HepG2 (cell line): ENCODE measurements at regions not wholly inside any gene's neighbourhood (a gene's known extent, or its start where the extent isn't known, plus 50 kb on each side); places are given as distances from the start of the nearest gene placed in this dataset.

Experiments
- ETV5 ChIP-seq: IDR thresholded peaks from 2 replicates; pipeline ENCODE4 v1.6.1; 2018; ENCODE audit warnings: missing biosample characterization, missing genetic modification reagents, inconsistent platforms, borderline replicate concordance
- HOXA3 ChIP-seq: sonication (generic); formaldehyde crosslinking; IDR thresholded peaks from 2 replicates; pipeline ENCODE4 v1.5.0; 2020; ENCODE audit warnings: missing genetic modification reagents
- MATR3 ChIP-seq: sonication (generic); formaldehyde crosslinking; IDR thresholded peaks from 2 replicates; pipeline ENCODE4 v1.4.0; 2020; ENCODE audit warnings: missing genetic modification reagents
- NFE2L1 ChIP-seq: sonication (generic); formaldehyde crosslinking; IDR thresholded peaks from 2 replicates; pipeline ENCODE4 v1.4.0; 2020; ENCODE audit warnings: missing genetic modification reagents, mild to moderate bottlenecking, borderline replicate concordance
- RORA ChIP-seq: sonication (generic); formaldehyde crosslinking; IDR thresholded peaks from 2 replicates; pipeline ENCODE4 v1.5.0; 2020; ENCODE audit warnings: mild to moderate bottlenecking, missing genetic modification reagents, moderate library complexity
- THAP11 ChIP-seq: IDR thresholded peaks from 2 replicates; pipeline ENCODE4 v1.6.1; 2016; ENCODE audit warnings: missing biosample characterization, missing genetic modification reagents
- ZNF292 ChIP-seq: sonication (generic); formaldehyde crosslinking; IDR thresholded peaks from 2 replicates; pipeline ENCODE4 v1.8.1; 2022; ENCODE audit warnings: mild to moderate bottlenecking, low read depth, missing genetic modification reagents, borderline replicate concordance
- ZNF343 ChIP-seq: sonication (generic); formaldehyde crosslinking; IDR thresholded peaks from 2 replicates; pipeline ENCODE4 v1.4.0; 2020; ENCODE audit warnings: mild to moderate bottlenecking, missing genetic modification reagents
- ZSCAN25 ChIP-seq: sonication (generic); formaldehyde crosslinking; IDR thresholded peaks from 2 replicates; pipeline ENCODE4 v1.8.0; 2022; ENCODE audit warnings: mild to moderate bottlenecking, missing genetic modification reagents
- TF ChIP-seq, protein P1 (sequence below): sonication (generic); formaldehyde crosslinking; IDR thresholded peaks from 2 replicates; pipeline ENCODE4 v1.5.1; 2020; ENCODE audit warnings: mild to moderate bottlenecking, missing genetic modification reagents, moderate library complexity
- TF ChIP-seq, protein P2 (sequence below): sonication (generic); formaldehyde crosslinking; IDR thresholded peaks from 2 replicates; pipeline ENCODE4 v1.4.0; 2020; ENCODE audit warnings: missing genetic modification reagents
- TF ChIP-seq, protein P3 (sequence below): sonication (generic); formaldehyde crosslinking; IDR thresholded peaks from 2 replicates; pipeline ENCODE4 v1.4.0; 2020; ENCODE audit warnings: missing genetic modification reagents
- TF ChIP-seq, protein P4 (sequence below): sonication (generic); formaldehyde crosslinking; IDR thresholded peaks from 2 replicates; pipeline ENCODE4 v1.5.0; 2020; ENCODE audit warnings: mild to moderate bottlenecking, missing genetic modification reagents
- TF ChIP-seq, protein P5 (sequence below): sonication (generic); formaldehyde crosslinking; IDR thresholded peaks from 2 replicates; pipeline ENCODE4 v1.5.1; 2020; ENCODE audit warnings: mild to moderate bottlenecking, missing genetic modification reagents

DNA sequence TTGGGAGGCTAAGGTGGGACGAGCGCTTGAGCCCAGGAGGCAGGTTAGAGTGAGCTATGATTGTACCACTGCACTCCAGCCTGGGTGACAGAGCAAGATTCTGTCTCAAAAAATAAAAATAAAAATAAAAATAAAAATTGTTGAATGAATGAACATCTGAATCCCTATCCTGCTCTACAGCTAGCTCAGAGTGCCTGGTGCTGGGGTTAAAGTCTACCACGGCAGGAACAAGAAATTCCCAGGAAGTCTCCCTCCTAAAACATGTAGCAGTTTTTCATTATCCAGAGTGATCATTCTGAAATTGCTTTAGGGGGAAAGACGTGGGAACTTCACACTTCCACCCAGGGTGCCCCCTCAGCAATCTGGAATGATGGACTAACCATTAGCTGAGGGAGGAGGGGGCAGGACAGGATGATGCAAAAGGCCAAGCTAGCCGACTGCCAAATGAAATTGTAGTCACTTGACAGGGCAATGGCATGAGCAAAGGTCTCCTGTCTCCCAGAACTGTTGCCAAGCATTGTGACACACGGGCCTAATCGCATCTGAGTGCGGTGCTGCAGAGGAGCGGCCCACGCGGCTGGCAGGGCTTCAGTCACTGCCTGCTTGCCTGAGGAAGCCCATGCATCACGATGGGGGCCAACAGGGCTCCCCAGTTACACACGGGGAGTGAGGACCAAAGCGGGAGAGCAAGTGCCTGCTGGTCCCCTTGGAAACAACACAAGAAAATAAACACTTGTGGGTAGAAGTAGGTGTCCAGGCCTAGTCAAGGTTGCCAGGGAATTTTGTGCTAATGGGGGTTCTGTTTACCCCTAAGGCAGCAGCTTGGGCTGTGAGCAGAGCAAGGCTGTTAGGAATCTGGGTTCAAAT, 85.7 kb downstream of the NENF start (continued):
- TF ChIP-seq, protein P1, sequence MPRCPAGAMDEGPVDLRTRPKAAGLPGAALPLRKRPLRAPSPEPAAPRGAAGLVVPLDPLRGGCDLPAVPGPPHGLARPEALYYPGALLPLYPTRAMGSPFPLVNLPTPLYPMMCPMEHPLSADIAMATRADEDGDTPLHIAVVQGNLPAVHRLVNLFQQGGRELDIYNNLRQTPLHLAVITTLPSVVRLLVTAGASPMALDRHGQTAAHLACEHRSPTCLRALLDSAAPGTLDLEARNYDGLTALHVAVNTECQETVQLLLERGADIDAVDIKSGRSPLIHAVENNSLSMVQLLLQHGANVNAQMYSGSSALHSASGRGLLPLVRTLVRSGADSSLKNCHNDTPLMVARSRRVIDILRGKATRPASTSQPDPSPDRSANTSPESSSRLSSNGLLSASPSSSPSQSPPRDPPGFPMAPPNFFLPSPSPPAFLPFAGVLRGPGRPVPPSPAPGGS (CRISPR knock-in tag): no peak
- peak; percentile 44 for TF ChIP-seq ETV5 (CRISPR knock-in tag)
- no peak for TF ChIP-seq RORA (CRISPR knock-in tag)
- no peak for TF ChIP-seq ZNF343 (CRISPR knock-in tag)
- TF ChIP-seq, protein P2, sequence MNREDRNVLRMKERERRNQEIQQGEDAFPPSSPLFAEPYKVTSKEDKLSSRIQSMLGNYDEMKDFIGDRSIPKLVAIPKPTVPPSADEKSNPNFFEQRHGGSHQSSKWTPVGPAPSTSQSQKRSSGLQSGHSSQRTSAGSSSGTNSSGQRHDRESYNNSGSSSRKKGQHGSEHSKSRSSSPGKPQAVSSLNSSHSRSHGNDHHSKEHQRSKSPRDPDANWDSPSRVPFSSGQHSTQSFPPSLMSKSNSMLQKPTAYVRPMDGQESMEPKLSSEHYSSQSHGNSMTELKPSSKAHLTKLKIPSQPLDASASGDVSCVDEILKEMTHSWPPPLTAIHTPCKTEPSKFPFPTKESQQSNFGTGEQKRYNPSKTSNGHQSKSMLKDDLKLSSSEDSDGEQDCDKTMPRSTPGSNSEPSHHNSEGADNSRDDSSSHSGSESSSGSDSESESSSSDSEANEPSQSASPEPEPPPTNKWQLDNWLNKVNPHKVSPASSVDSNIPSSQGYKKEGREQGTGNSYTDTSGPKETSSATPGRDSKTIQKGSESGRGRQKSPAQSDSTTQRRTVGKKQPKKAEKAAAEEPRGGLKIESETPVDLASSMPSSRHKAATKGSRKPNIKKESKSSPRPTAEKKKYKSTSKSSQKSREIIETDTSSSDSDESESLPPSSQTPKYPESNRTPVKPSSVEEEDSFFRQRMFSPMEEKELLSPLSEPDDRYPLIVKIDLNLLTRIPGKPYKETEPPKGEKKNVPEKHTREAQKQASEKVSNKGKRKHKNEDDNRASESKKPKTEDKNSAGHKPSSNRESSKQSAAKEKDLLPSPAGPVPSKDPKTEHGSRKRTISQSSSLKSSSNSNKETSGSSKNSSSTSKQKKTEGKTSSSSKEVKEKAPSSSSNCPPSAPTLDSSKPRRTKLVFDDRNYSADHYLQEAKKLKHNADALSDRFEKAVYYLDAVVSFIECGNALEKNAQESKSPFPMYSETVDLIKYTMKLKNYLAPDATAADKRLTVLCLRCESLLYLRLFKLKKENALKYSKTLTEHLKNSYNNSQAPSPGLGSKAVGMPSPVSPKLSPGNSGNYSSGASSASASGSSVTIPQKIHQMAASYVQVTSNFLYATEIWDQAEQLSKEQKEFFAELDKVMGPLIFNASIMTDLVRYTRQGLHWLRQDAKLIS (CRISPR knock-in tag): no peak
- TF ChIP-seq ZNF292 (CRISPR knock-in tag): peak; percentile 76
- TF ChIP-seq NFE2L1: no peak
- no peak for TF ChIP-seq MATR3
- peak; percentile 42; the same call in 1 of the 2 replicates for TF ChIP-seq THAP11 (CRISPR knock-in tag)
- TF ChIP-seq, protein P3, sequence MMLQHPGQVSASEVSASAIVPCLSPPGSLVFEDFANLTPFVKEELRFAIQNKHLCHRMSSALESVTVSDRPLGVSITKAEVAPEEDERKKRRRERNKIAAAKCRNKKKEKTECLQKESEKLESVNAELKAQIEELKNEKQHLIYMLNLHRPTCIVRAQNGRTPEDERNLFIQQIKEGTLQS (CRISPR knock-in tag): peak; percentile 64
- no peak for TF ChIP-seq HOXA3 (CRISPR knock-in tag)
- peak; percentile 44; the same call in 1 of the 2 replicates for TF ChIP-seq ZSCAN25 (CRISPR knock-in tag)
- TF ChIP-seq, protein P4, sequence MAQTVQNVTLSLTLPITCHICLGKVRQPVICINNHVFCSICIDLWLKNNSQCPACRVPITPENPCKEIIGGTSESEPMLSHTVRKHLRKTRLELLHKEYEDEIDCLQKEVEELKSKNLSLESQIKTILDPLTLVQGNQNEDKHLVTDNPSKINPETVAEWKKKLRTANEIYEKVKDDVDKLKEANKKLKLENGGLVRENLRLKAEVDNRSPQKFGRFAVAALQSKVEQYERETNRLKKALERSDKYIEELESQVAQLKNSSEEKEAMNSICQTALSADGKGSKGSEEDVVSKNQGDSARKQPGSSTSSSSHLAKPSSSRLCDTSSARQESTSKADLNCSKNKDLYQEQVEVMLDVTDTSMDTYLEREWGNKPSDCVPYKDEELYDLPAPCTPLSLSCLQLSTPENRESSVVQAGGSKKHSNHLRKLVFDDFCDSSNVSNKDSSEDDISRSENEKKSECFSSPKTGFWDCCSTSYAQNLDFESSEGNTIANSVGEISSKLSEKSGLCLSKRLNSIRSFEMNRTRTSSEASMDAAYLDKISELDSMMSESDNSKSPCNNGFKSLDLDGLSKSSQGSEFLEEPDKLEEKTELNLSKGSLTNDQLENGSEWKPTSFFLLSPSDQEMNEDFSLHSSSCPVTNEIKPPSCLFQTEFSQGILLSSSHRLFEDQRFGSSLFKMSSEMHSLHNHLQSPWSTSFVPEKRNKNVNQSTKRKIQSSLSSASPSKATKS (CRISPR knock-in tag): no peak
- TF ChIP-seq, protein P5, sequence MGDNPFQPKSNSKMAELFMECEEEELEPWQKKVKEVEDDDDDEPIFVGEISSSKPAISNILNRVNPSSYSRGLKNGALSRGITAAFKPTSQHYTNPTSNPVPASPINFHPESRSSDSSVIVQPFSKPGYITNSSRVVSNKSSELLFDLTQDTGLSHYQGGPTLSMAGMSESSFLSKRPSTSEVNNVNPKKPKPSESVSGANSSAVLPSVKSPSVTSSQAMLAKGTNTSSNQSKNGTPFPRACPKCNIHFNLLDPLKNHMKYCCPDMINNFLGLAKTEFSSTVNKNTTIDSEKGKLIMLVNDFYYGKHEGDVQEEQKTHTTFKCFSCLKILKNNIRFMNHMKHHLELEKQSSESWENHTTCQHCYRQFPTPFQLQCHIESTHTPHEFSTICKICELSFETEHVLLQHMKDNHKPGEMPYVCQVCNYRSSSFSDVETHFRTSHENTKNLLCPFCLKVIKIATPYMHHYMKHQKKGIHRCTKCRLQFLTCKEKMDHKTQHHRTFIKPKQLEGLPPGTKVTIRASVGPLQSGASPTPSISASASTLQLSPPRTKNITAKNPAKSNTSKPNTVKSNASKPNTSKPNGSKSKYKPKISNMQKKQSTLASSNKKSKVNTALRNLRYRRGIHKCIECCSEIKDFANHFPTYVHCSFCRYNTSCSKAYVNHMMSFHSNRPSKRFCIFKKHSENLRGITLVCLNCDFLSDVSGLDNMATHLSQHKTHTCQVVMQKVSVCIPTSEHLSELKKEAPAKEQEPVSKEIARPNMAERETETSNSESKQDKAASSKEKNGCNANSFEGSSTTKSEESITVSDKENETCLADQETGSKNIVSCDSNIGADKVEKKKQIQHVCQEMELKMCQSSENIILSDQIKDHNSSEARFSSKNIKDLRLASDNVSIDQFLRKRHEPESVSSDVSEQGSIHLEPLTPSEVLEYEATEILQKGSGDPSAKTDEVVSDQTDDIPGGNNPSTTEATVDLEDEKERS (CRISPR knock-in tag): no peak
